ENCODE measurements at regions not wholly inside any gene's neighbourhood (a gene's known extent, or its start where the extent isn't known, plus 50 kb on each side); places are given as distances from the start of the nearest gene placed in this dataset.
"Not testable (repeated sequence)": the region's sequence is repeated elsewhere in the genome, so short reads cannot be mapped to it uniquely, and the experiment has no call there.

DNA sequence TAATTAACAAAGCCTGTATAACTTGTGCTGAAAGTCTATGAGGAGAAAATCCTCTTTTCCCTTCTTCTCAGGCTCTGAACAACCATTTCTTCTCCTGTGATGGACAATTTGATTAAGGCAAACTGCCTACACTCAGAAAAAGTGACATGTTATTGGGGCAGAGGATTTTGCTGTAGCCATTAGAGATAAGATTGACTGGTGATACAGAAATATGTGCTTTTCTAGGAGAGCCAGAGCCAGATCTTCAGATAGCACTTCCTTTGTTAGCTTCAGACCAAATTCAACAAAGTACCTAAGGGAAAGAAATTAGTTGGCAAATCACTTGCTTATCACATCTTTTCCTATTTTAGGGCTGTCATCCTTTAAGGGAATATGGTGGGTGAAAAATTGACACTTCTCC lies 259.9 kb downstream of the ARPP21 start:
- Mint-ChIP-seq H3K9me3 (peaks cover 0 to 5% (median 0%) of the 10 kb centered on the region in 5 donors), H3K27me3 (no peaks in the 10 kb centered on the region), H3K4me1 (no peaks in the 10 kb centered on the region), H3K36me3 (no peaks in the 10 kb centered on the region), H3K27ac (no peak overlapping the region), H3K4me3 (no peak overlapping the region)
- Histone ChIP-seq H3K27me3 (ENCODE audit: insufficient read depth, low read length, poor library complexity, severe bottlenecking) (no peaks in the 10 kb centered on the region), H3K36me3 (ENCODE audit: insufficient read depth, low read length) (no peaks in the 10 kb centered on the region), H3K9me3 (ENCODE audit: low read length) (no peaks in the 10 kb centered on the region), H3K4me3 (ENCODE audit: low read length) (no peak overlapping the region), H3K27ac (ENCODE audit: low read depth, low read length) (no peak overlapping the region), H3K4me1 (ENCODE audit: insufficient read depth, low read length) (no peaks in the 10 kb centered on the region)
- DNase-seq, result no peak
- ChIA-PET CTCF (no interaction called here), POLR2A (no interaction called here)

DNA sequence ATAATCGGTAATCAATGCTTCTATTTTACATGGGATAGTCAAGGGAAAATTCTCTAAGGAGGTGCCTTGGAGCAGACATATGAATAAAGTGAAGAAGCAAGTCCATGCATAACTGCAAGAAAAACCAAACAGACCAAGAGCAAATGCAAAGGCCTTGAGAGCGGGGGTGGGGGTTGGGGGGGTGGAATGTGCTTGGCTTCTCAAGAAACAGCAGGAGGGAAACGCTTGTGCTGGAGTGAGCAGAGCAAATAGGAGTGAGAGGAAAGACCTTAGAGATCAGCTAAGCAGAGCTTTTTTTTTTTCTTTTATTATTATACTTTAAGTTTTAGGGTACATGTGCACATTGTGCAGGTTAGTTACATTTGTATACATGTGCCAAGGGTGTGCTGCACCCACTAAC lies 260.8 kb downstream of the ARPP21 start:
- H3K27ac Mint-ChIP-seq, result peak overlapping the region in 1 of 8 donors; percentile 29
- no peak overlapping the region for H3K4me3 ChIP-seq (ENCODE audit: low read length)
- ChIA-PET CTCF (no interaction called here), POLR2A (no interaction called here)
- no peaks in the 10 kb centered on the region for H3K4me1 ChIP-seq (ENCODE audit: insufficient read depth, low read length)
- no peaks in the 10 kb centered on the region for H3K4me1 Mint-ChIP-seq
- H3K27me3 Mint-ChIP-seq, result no peaks in the 10 kb centered on the region
- H3K9me3 ChIP-seq (ENCODE audit: low read length), result no peaks in the 10 kb centered on the region
- DNase-seq, result no peak
- H3K4me3 Mint-ChIP-seq, result no peak overlapping the region
- H3K36me3 Mint-ChIP-seq, result no peaks in the 10 kb centered on the region
- H3K27me3 ChIP-seq (ENCODE audit: insufficient read depth, low read length, poor library complexity, severe bottlenecking), result no peaks in the 10 kb centered on the region
- no peak overlapping the region for H3K27ac ChIP-seq (ENCODE audit: low read depth, low read length)
- peaks cover 0 to 2% (median 0%) of the 10 kb centered on the region in 5 donors for H3K9me3 Mint-ChIP-seq
- no peaks in the 10 kb centered on the region for H3K36me3 ChIP-seq (ENCODE audit: insufficient read depth, low read length)

DNA sequence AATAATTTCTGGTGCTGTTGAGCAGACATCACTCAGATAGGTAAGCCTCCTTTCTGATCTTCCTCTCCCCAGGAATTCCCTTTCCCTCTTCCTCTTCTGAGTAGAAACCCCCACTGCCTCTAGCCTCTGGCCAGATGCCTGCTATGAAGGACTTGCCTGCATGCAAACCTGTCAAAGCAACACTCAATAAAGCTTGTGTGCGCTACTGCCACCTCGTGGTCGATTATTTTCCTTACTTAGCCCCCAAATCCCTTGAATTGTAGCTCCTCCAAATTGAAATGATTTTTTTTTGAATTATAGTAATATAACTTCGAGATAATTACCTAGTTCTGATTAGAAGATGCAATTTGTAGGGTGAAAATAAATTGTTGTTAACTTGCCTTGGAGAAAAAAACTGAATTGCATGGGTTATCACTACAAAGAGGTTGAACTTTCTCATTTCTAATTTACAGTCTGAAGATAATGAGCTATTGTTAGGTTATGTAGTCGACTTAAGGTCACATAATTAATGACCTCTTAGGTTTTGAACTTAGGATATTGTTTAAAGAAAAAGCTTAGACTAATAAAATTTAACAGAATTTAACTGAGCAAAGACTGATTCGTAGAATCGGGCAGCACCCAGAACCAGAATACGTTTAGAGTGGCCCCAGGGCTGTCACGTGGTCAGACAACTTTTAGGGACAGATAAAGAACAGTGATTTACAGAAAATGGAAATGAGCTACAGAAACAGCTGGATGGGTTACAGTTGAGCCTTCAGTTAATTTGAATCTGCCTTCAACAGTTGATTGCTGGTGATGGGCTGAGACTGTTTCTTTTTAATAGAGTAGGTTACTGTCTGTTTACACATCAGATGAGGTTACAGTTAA lies 269.3 kb downstream of the ARPP21 start:
- H3K9me3 Mint-ChIP-seq, result peaks cover 0 to 5% (median 0%) of the 10 kb centered on the region in 5 donors

DNA sequence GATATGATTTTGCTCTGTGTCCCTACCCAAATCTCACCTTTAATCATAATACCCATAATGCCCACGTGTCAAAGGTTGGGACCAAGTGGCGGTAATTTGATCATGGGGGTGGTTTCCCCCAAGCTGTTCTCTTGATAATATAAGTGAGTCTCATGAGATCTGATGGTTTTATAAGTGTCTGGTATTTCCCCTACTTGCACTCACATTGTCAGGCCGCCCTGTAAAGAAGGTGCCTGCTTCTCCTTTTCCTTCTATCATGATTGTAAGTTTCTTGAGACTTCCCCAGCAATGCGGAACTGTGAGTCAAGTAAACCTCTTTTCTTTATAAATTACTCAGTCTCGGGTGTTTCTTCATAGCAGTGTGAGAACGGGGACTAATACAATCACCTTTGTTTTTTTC lies 279.8 kb downstream of the ARPP21 start:
- H3K9me3 ChIP-seq (ENCODE audit: low read length), result no peaks in the 10 kb centered on the region
- POLR2A ChIA-PET, result no interaction called here
- no peak overlapping the region for H3K4me3 ChIP-seq (ENCODE audit: low read length)
- peaks cover 0 to under 1% of the 10 kb centered on the region in 2 donors for H3K27me3 Mint-ChIP-seq
- H3K36me3 ChIP-seq (ENCODE audit: insufficient read depth, low read length), result no peaks in the 10 kb centered on the region
- H3K4me3 Mint-ChIP-seq, result no peak overlapping the region
- no peak for DNase-seq
- H3K36me3 Mint-ChIP-seq, result no peaks in the 10 kb centered on the region
- H3K9me3 Mint-ChIP-seq, result peaks cover 3 to 7% (median 6%) of the 10 kb centered on the region in 5 donors
- no peak overlapping the region for H3K27ac ChIP-seq (ENCODE audit: low read depth, low read length)
- no peak overlapping the region for H3K27ac Mint-ChIP-seq
- CTCF ChIA-PET, result no interaction called here
- H3K27me3 ChIP-seq (ENCODE audit: insufficient read depth, low read length, poor library complexity, severe bottlenecking), result no peaks in the 10 kb centered on the region
- H3K4me1 Mint-ChIP-seq, result no peaks in the 10 kb centered on the region
- H3K4me1 ChIP-seq (ENCODE audit: insufficient read depth, low read length), result no peaks in the 10 kb centered on the region

More for the DNA sequence above, 269.3 kb downstream of the ARPP21 start:
- H3K27me3 ChIP-seq (ENCODE audit: insufficient read depth, low read length, poor library complexity, severe bottlenecking), result no peaks in the 10 kb centered on the region
- no peaks in the 10 kb centered on the region for H3K36me3 ChIP-seq (ENCODE audit: insufficient read depth, low read length)
- no peaks in the 10 kb centered on the region for H3K4me1 Mint-ChIP-seq
- no peaks in the 10 kb centered on the region for H3K36me3 Mint-ChIP-seq
- H3K4me1 ChIP-seq (ENCODE audit: insufficient read depth, low read length), result no peaks in the 10 kb centered on the region
- POLR2A ChIA-PET, result no interaction called here
- no peak overlapping the region for H3K4me3 ChIP-seq (ENCODE audit: low read length)
- no peak overlapping the region for H3K27ac Mint-ChIP-seq
- peak in 2 of 5 donors; percentile 1 to 6 for DNase-seq
- CTCF ChIA-PET, result no interaction called here
- H3K27ac ChIP-seq (ENCODE audit: low read depth, low read length), result no peak overlapping the region
- H3K4me3 Mint-ChIP-seq, result no peak overlapping the region
- H3K27me3 Mint-ChIP-seq, result peaks cover 0 to 2% of the 10 kb centered on the region in 2 donors
- H3K9me3 ChIP-seq (ENCODE audit: low read length), result no peaks in the 10 kb centered on the region

DNA sequence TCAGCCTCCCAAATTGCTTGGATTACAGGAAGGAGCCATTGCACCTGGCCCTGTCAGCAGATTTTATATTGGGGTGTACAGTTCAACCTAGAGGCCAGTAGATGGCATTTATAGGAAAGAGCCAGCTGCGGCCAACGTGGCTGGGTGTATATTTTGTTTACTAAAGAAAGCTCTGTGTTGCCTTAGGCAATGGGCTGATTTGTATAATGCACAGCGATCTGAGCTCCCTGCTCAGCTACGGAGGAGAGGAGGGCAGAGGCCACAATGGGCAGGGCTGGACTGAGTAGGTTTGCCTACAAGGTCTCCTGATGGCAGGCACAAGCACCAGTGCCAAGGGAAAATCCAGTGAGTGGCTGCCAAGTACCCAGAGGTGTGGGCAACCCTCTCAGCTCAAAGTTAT lies 282.4 kb downstream of the ARPP21 start:
- no peak for DNase-seq
- peaks cover 0 to 1% of the 10 kb centered on the region in 2 donors for H3K27me3 Mint-ChIP-seq
- POLR2A ChIA-PET, result no interaction called here
- no peaks in the 10 kb centered on the region for H3K36me3 ChIP-seq (ENCODE audit: insufficient read depth, low read length)
- peaks cover 3 to 12% (median 6%) of the 10 kb centered on the region in 5 donors for H3K9me3 Mint-ChIP-seq
- no peak overlapping the region for H3K4me3 ChIP-seq (ENCODE audit: low read length)
- H3K4me1 Mint-ChIP-seq, result no peaks in the 10 kb centered on the region
- no peak overlapping the region for H3K27ac ChIP-seq (ENCODE audit: low read depth, low read length)
- H3K36me3 Mint-ChIP-seq, result no peaks in the 10 kb centered on the region
- H3K27me3 ChIP-seq (ENCODE audit: insufficient read depth, low read length, poor library complexity, severe bottlenecking), result no peaks in the 10 kb centered on the region
- no peaks in the 10 kb centered on the region for H3K9me3 ChIP-seq (ENCODE audit: low read length)
- no peak overlapping the region for H3K27ac Mint-ChIP-seq
- CTCF ChIA-PET, result no interaction called here
- H3K4me1 ChIP-seq (ENCODE audit: insufficient read depth, low read length), result no peaks in the 10 kb centered on the region
- H3K4me3 Mint-ChIP-seq, result no peak overlapping the region

DNA sequence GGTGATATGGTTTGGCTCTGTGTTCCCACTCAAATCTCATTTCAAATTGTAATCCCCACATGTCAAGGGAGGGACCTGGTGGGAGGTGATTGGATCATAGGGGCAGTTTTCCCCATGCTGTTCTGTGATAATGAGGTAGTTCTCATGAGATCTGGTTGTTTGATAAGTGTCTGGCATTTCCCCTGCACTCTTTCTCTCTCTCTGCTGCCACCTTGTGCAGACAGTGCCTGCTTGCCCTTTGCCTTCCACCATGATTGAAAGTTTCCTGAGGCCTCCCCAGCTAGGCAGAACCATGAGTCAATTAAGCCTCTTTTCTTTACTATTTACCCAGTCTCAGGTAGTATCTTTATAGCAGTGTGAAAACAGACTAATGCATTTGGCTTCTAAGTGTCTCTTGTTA lies 284.7 kb downstream of the ARPP21 start:
- H3K4me3 Mint-ChIP-seq; H3K9me3 ChIP-seq (ENCODE audit: low read length); H3K27ac ChIP-seq (ENCODE audit: low read depth, low read length); H3K36me3 Mint-ChIP-seq; H3K4me3 ChIP-seq (ENCODE audit: low read length); H3K27ac Mint-ChIP-seq; DNase-seq; H3K4me1 Mint-ChIP-seq; H3K27me3 ChIP-seq (ENCODE audit: insufficient read depth, low read length, poor library complexity, severe bottlenecking); H3K4me1 ChIP-seq (ENCODE audit: insufficient read depth, low read length); H3K27me3 Mint-ChIP-seq; POLR2A ChIA-PET; H3K36me3 ChIP-seq (ENCODE audit: insufficient read depth, low read length); CTCF ChIA-PET: not testable (repeated sequence)
- peaks cover 3 to 12% (median 7%) of the 10 kb centered on the region in 5 donors for H3K9me3 Mint-ChIP-seq

DNA sequence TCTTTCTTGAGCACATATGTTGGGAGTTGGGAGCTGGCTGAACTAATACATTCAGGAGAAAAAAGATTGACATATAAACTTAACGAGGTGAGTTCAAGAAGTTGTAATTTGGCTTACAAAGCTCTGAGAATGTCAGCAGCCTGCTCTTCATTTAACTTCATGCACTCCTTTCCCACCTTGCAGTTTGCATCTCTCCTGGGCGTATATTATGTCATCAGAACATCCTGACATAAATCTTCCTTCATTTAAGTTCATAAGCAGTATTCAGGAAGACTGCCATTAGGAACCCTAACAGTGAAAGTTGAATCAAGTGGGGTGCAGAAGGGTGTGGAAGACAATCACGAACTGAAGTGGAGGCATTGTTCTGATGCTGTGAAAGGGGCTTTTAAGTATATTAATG lies 288.1 kb downstream of the ARPP21 start:
- no peaks in the 10 kb centered on the region for H3K36me3 Mint-ChIP-seq
- H3K4me3 ChIP-seq (ENCODE audit: low read length), result no peak overlapping the region

DNA sequence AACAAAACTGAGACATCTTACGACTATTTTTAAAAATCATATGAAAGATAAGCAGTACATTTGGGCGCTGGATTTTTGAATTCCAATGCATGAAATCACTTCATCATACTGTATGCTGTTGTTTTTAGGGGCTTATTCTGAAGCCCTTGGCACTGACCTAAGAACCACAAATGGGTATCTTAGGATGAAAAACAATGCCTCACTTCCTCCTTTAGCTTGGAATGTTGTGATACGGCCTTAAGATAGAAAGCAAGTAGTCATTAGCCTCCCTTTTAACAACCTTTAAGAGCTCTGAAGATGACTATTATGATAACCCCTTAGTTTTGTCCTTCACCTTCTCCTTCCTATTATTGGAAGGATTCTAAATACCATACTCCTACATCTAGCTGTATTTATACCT lies 289.8 kb downstream of the ARPP21 start:
- no peaks in the 10 kb centered on the region for H3K36me3 Mint-ChIP-seq
- Histone ChIP-seq H3K36me3 (ENCODE audit: insufficient read depth, low read length) (no peaks in the 10 kb centered on the region), H3K27ac (ENCODE audit: low read depth, low read length) (no peak overlapping the region), H3K4me1 (ENCODE audit: insufficient read depth, low read length) (no peaks in the 10 kb centered on the region), H3K9me3 (ENCODE audit: low read length) (no peaks in the 10 kb centered on the region), H3K4me3 (ENCODE audit: low read length) (no peak overlapping the region), H3K27me3 (ENCODE audit: insufficient read depth, low read length, poor library complexity, severe bottlenecking) (no peaks in the 10 kb centered on the region)
- no peak overlapping the region for H3K27ac Mint-ChIP-seq
- H3K4me3 Mint-ChIP-seq, result no peak overlapping the region
- ChIA-PET POLR2A (no interaction called here), CTCF (no interaction called here)
- DNase-seq, result no peak
- H3K27me3 Mint-ChIP-seq, result peaks cover 0 to under 1% of the 10 kb centered on the region in 2 donors
- H3K4me1 Mint-ChIP-seq, result no peaks in the 10 kb centered on the region
- H3K9me3 Mint-ChIP-seq, result peaks cover 0 to 6% (median 0%) of the 10 kb centered on the region in 5 donors

More for the DNA sequence above, 288.1 kb downstream of the ARPP21 start:
- CTCF ChIA-PET, result no interaction called here
- peaks cover 0 to 1% of the 10 kb centered on the region in 2 donors for H3K27me3 Mint-ChIP-seq
- H3K27me3 ChIP-seq (ENCODE audit: insufficient read depth, low read length, poor library complexity, severe bottlenecking), result no peaks in the 10 kb centered on the region
- no peaks in the 10 kb centered on the region for H3K9me3 ChIP-seq (ENCODE audit: low read length)
- no peaks in the 10 kb centered on the region for H3K4me1 Mint-ChIP-seq
- POLR2A ChIA-PET, result no interaction called here
- H3K4me1 ChIP-seq (ENCODE audit: insufficient read depth, low read length), result no peaks in the 10 kb centered on the region
- no peak overlapping the region for H3K27ac Mint-ChIP-seq
- DNase-seq, result no peak
- H3K27ac ChIP-seq (ENCODE audit: low read depth, low read length), result no peak overlapping the region
- no peak overlapping the region for H3K4me3 Mint-ChIP-seq
- H3K36me3 ChIP-seq (ENCODE audit: insufficient read depth, low read length), result no peaks in the 10 kb centered on the region
- peaks cover 0 to 6% (median 1%) of the 10 kb centered on the region in 5 donors for H3K9me3 Mint-ChIP-seq
